C4-2B (cell line): ENCODE measurements at regions not wholly inside any gene's neighbourhood (a gene's known extent, or its start where the extent isn't known, plus 50 kb on each side); places are given as distances from the start of the nearest gene placed in this dataset.

ENCODE experiments used
- CTCF ChIP-seq: fragments of 450-650 bp; conservative IDR thresholded peaks from 2 replicates; pipeline ENCODE4 v1.5.1; 2017; ENCODE audit warnings: mild to moderate bottlenecking
- ZFX ChIP-seq: fragments of 450-650 bp; IDR thresholded peaks from 2 replicates; pipeline ENCODE4 v1.6.1; 2017

- no peak for TF ChIP-seq CTCF
- no peak for TF ChIP-seq ZFX
Measured at GRCh38 chr13:88434953-88435352, 763.8 kb downstream of the SLITRK5 start.
